H9 (cell line): ENCODE measurements at regions not wholly inside any gene's neighbourhood (a gene's known extent, or its start where the extent isn't known, plus 50 kb on each side); places are given as distances from the start of the nearest gene placed in this dataset.

Source experiments
- DNase-seq: peaks from one replicate; pipeline ENCODE4 v3.0.0-alpha.2; 2017
- H2AFZ ChIP-seq: one replicate; pipeline ENCODE4 v1.6.1; 2013; ENCODE audit warnings: mild to moderate bottlenecking, low read length, control low read depth, moderate library complexity
- H2AK5ac ChIP-seq: 2 replicates; pipeline ENCODE4 v1.6.1; 2013; ENCODE audit warnings: low read length, control low read depth, mixed read lengths; ENCODE audit not compliant: insufficient read length
- H2BK120ac ChIP-seq: one replicate; pipeline ENCODE4 v1.6.1; 2013; ENCODE audit warnings: low read depth, mild to moderate bottlenecking, low read length, control low read depth, inconsistent platforms; ENCODE audit not compliant: poor library complexity, severe bottlenecking
- H2BK12ac ChIP-seq: 2 replicates; pipeline ENCODE4 v1.6.1; 2013; ENCODE audit warnings: low read length, control low read depth, mixed read lengths, low read depth; ENCODE audit not compliant: insufficient read length
- H2BK15ac ChIP-seq: 2 replicates; pipeline ENCODE4 v1.6.1; 2013; ENCODE audit warnings: low read depth, low read length, control low read depth
- H2BK20ac ChIP-seq: one replicate; pipeline ENCODE4 v1.6.1; 2013; ENCODE audit warnings: low read depth, mild to moderate bottlenecking, low read length, control low read depth, inconsistent platforms; ENCODE audit not compliant: poor library complexity, severe bottlenecking
- H2BK5ac ChIP-seq: 2 replicates; pipeline ENCODE4 v1.6.1; 2013; ENCODE audit warnings: low read length, control low read depth, mixed read lengths; ENCODE audit not compliant: insufficient read length
- H3K14ac ChIP-seq: 2 replicates; pipeline ENCODE4 v1.6.1; 2013; ENCODE audit warnings: low read length, control low read depth; ENCODE audit not compliant: insufficient read depth
- H3K18ac ChIP-seq: 2 replicates; pipeline ENCODE4 v1.6.1; 2013; ENCODE audit warnings: low read depth, mild to moderate bottlenecking, mixed read lengths, low read length, control low read depth; ENCODE audit not compliant: insufficient read length
- H3K23ac ChIP-seq: 2 replicates; pipeline ENCODE4 v1.6.1; 2013; ENCODE audit warnings: low read length, control low read depth, mixed read lengths, low read depth; ENCODE audit not compliant: insufficient read length
- H3K23me2 ChIP-seq: 2 replicates; pipeline ENCODE4 v1.6.1; 2013; ENCODE audit warnings: low read depth, mild to moderate bottlenecking, mixed read lengths, low read length, control low read depth; ENCODE audit not compliant: insufficient read length, poor library complexity, severe bottlenecking
- H3K27ac ChIP-seq: 2 replicates; pipeline ENCODE4 v1.5.1; 2013; ENCODE audit warnings: low read length, control low read depth, mixed read lengths, low read depth; ENCODE audit not compliant: insufficient read length
- H3K27me3 ChIP-seq: 2 replicates; pipeline ENCODE4 v1.6.1; 2013; ENCODE audit warnings: low read length, control low read depth, inconsistent platforms; ENCODE audit not compliant: insufficient read depth
- H3K4ac ChIP-seq: 2 replicates; pipeline ENCODE4 v1.6.1; 2013; ENCODE audit warnings: low read depth, mild to moderate bottlenecking, control low read depth, inconsistent platforms, low read length, moderate library complexity
- H3K4me1 ChIP-seq: 2 replicates; pipeline ENCODE4 v1.6.1; 2013; ENCODE audit warnings: low read length, control low read depth, inconsistent platforms; ENCODE audit not compliant: insufficient read depth
- H3K4me2 ChIP-seq: 2 replicates; pipeline ENCODE4 v1.6.1; 2013; ENCODE audit warnings: low read length, control low read depth, mixed read lengths; ENCODE audit not compliant: insufficient read length, insufficient read depth
- H3K56ac ChIP-seq: 2 replicates; pipeline ENCODE4 v1.6.1; 2013; ENCODE audit warnings: low read depth, mild to moderate bottlenecking, mixed read lengths, low read length, control low read depth; ENCODE audit not compliant: insufficient read length
- H3K79me1 ChIP-seq: 2 replicates; pipeline ENCODE4 v1.6.1; 2013; ENCODE audit warnings: low read depth, mild to moderate bottlenecking, moderate library complexity, low read length, control low read depth, inconsistent platforms; ENCODE audit not compliant: insufficient read depth, poor library complexity, severe bottlenecking
- H3K79me2 ChIP-seq: 2 replicates; pipeline ENCODE4 v1.6.1; 2013; ENCODE audit warnings: low read length, control low read depth, inconsistent platforms; ENCODE audit not compliant: insufficient read depth
- H3K9ac ChIP-seq: 2 replicates; pipeline ENCODE4 v1.6.1; 2013; ENCODE audit warnings: low read length, control low read depth, mixed read lengths; ENCODE audit not compliant: insufficient read length; ENCODE audit errors: extremely low read depth
- H3K9me3 ChIP-seq: one replicate; pipeline ENCODE4 v1.6.1; 2013; ENCODE audit warnings: low read depth, low read length, inconsistent platforms; ENCODE audit not compliant: control insufficient read depth
- H3T11ph ChIP-seq: one replicate; pipeline ENCODE4 v1.6.1; 2013; ENCODE audit warnings: mild to moderate bottlenecking, low read length, control low read depth, inconsistent platforms
- H4K20me1 ChIP-seq: one replicate; pipeline ENCODE4 v1.6.1; 2013; ENCODE audit not compliant: control insufficient read depth, insufficient read length, insufficient read depth
- H4K5ac ChIP-seq: 2 replicates; pipeline ENCODE4 v1.6.1; 2013; ENCODE audit warnings: low read depth, mild to moderate bottlenecking, mixed read lengths, low read length, control low read depth; ENCODE audit not compliant: insufficient read length
- H4K8ac ChIP-seq: replicated peaks from 2 replicates; pipeline ENCODE4 v1.6.1; 2013; ENCODE audit warnings: low read length, control low read depth, mixed read lengths, low read depth; ENCODE audit not compliant: insufficient read length
- H4K91ac ChIP-seq: 2 replicates; pipeline ENCODE4 v1.6.1; 2013; ENCODE audit warnings: low read depth, mild to moderate bottlenecking, moderate library complexity, mixed read lengths, low read length, control low read depth; ENCODE audit not compliant: insufficient read length
- H3K27ac Mint-ChIP-seq, 3 experiments: 2 replicates in 2 of 3; 3 replicates in 1 of 3; pipeline ENCODE4 v1.8.0; 2020 to 2021; ENCODE audit warnings: mixed read lengths in 3 of 3, mild to moderate bottlenecking in 1 of 3, moderate library complexity in 1 of 3
- H3K27me3 Mint-ChIP-seq: 2 replicates; pipeline ENCODE4 v1.8.0; 2021; ENCODE audit warnings: low read depth, mild to moderate bottlenecking, moderate library complexity, mixed read lengths
- H3K36me3 Mint-ChIP-seq, 3 experiments: 2 replicates in 2 of 3; 3 replicates in 1 of 3; pipeline ENCODE4 v1.8.0; 2020 to 2021; ENCODE audit warnings: low read depth in 3 of 3, mixed read lengths in 3 of 3; ENCODE audit not compliant: insufficient read depth in 1 of 3
- H3K4me1 Mint-ChIP-seq, 2 experiments: 2 replicates each; pipeline ENCODE4 v1.8.0; 2020; ENCODE audit warnings: mixed read lengths in 2 of 2
- H3K4me3 Mint-ChIP-seq, 2 experiments: 2 replicates in 1 of 2; 3 replicates in 1 of 2; pipeline ENCODE4 v1.8.0; 2020 to 2021; ENCODE audit warnings: mild to moderate bottlenecking in 2 of 2, mixed read lengths in 2 of 2, moderate library complexity in 1 of 2
- H3K9me3 Mint-ChIP-seq, 2 experiments: 2 replicates in 1 of 2; 3 replicates in 1 of 2; pipeline ENCODE4 v1.8.0; 2020; ENCODE audit warnings: mild to moderate bottlenecking in 2 of 2, mixed read lengths in 2 of 2, moderate library complexity in 1 of 2
- TF ChIP-seq, protein P1 (sequence below): fragments of 200-600 bp; sonication (generic); conservative IDR thresholded peaks from 3 replicates; pipeline ENCODE4 v1.8.0; 2021; ENCODE audit warnings: antibody characterized with exemption, mild to moderate bottlenecking

- H3K4me3 Mint-ChIP-seq = no peak overlapping the region
Observed at GRCh38 chr6:77987035-77987384, 334.2 kb downstream of the MEI4 start.

More at GRCh38 chr6:77987035-77987384, 334.2 kb downstream of the MEI4 start:
- Histone ChIP-seq H2BK12ac (no peak overlapping the region), H2AK5ac (no peak overlapping the region), H3T11ph (no peak overlapping the region), H2BK15ac (no peak overlapping the region), H3K4me1 (no peaks in the 10 kb centered on the region), H3K79me1 (no peaks in the 10 kb centered on the region), H3K9me3 (no peaks in the 10 kb centered on the region), H3K9ac (no peak overlapping the region), H2AFZ (no peak overlapping the region), H3K4ac (no peak overlapping the region), H2BK20ac (no peak overlapping the region), H4K91ac (no peak overlapping the region), H3K23me2 (no peaks in the 10 kb centered on the region), H2BK5ac (no peak overlapping the region), H3K27ac (no peak overlapping the region), H4K20me1 (no peaks in the 10 kb centered on the region), H3K23ac (no peak overlapping the region), H3K18ac (no peak overlapping the region), H2BK120ac (no peak overlapping the region), H4K5ac (no peak overlapping the region), H3K56ac (no peak overlapping the region), H3K4me2 (no peak overlapping the region), H3K27me3 (no peaks in the 10 kb centered on the region), H4K8ac (no peak overlapping the region), H3K79me2 (no peaks in the 10 kb centered on the region), H3K14ac (no peak overlapping the region)
- H3K4me1 Mint-ChIP-seq = no peaks in the 10 kb centered on the region
- H3K9me3 Mint-ChIP-seq = peaks cover 5 to 16% of the 10 kb centered on the region in 2 experiments
- H3K36me3 Mint-ChIP-seq = peaks cover 0 to 5% (median 5%) of the 10 kb centered on the region in 3 experiments; a peak in 2 of 7 replicates
- TF ChIP-seq, protein P1, sequence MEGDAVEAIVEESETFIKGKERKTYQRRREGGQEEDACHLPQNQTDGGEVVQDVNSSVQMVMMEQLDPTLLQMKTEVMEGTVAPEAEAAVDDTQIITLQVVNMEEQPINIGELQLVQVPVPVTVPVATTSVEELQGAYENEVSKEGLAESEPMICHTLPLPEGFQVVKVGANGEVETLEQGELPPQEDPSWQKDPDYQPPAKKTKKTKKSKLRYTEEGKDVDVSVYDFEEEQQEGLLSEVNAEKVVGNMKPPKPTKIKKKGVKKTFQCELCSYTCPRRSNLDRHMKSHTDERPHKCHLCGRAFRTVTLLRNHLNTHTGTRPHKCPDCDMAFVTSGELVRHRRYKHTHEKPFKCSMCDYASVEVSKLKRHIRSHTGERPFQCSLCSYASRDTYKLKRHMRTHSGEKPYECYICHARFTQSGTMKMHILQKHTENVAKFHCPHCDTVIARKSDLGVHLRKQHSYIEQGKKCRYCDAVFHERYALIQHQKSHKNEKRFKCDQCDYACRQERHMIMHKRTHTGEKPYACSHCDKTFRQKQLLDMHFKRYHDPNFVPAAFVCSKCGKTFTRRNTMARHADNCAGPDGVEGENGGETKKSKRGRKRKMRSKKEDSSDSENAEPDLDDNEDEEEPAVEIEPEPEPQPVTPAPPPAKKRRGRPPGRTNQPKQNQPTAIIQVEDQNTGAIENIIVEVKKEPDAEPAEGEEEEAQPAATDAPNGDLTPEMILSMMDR = no peak
- no peak overlapping the region for H3K27ac Mint-ChIP-seq
- H3K27me3 Mint-ChIP-seq = no peaks in the 10 kb centered on the region
- DNase-seq = no peak
